Immature natural killer cell (primary cell): ENCODE measurements at regions not wholly inside any gene's neighbourhood (a gene's known extent, or its start where the extent isn't known, plus 50 kb on each side); places are given as distances from the start of the nearest gene placed in this dataset.
"Not testable (repeated sequence)": the region's sequence is repeated elsewhere in the genome, so short reads cannot be mapped to it uniquely, and the experiment has no call there.

Experiments used
- DNase-seq, 3 donors: peaks; one replicate each; pipeline ENCODE4 v3.0.0; 2022; ENCODE audit warnings: mixed read lengths in 1 of 3
- H3K27ac Mint-ChIP-seq, 6 donors: one replicate each; pipeline ENCODE4 v1.8.0; 2020; ENCODE audit warnings: mixed read lengths in 6 of 6, mild to moderate bottlenecking in 5 of 6, inconsistent platforms in 4 of 6, moderate library complexity in 3 of 6
- H3K27me3 Mint-ChIP-seq, 3 donors: one replicate each; pipeline ENCODE4 v1.8.0; 2020 to 2021; ENCODE audit warnings: low read depth in 3 of 3, mild to moderate bottlenecking in 3 of 3, mixed read lengths in 3 of 3, moderate library complexity in 3 of 3, inconsistent platforms in 1 of 3
- H3K36me3 Mint-ChIP-seq, 3 donors: one replicate each; pipeline ENCODE4 v1.8.0; 2020; ENCODE audit warnings: mixed read lengths in 3 of 3, inconsistent platforms in 2 of 3, mild to moderate bottlenecking in 2 of 3
- H3K4me1 Mint-ChIP-seq, 2 donors: one replicate each; pipeline ENCODE4 v1.8.0; 2020; ENCODE audit warnings: inconsistent platforms in 2 of 2, mild to moderate bottlenecking in 2 of 2, mixed read lengths in 2 of 2, moderate library complexity in 1 of 2
- H3K4me3 Mint-ChIP-seq, 5 donors: one replicate each; pipeline ENCODE4 v1.8.0; 2020; ENCODE audit warnings: mild to moderate bottlenecking in 5 of 5, mixed read lengths in 5 of 5, inconsistent platforms in 3 of 5, moderate library complexity in 3 of 5
- H3K9me3 Mint-ChIP-seq, 6 donors: one replicate each; pipeline ENCODE4 v1.8.0; 2020; ENCODE audit warnings: mild to moderate bottlenecking in 6 of 6, mixed read lengths in 6 of 6, inconsistent platforms in 4 of 6, moderate library complexity in 3 of 6

- not testable (repeated sequence) for H3K4me3 Mint-ChIP-seq, DNase-seq, H3K27ac Mint-ChIP-seq, H3K36me3 Mint-ChIP-seq, H3K27me3 Mint-ChIP-seq, H3K4me1 Mint-ChIP-seq
- H3K9me3 Mint-ChIP-seq = peaks cover 0 to 14% (median 12%) of the 10 kb centered on the region in 6 donors
These were observed 160.0 kb upstream of the IRS4 start for GRCh38 chrX:108896349-108896748.

DNA sequence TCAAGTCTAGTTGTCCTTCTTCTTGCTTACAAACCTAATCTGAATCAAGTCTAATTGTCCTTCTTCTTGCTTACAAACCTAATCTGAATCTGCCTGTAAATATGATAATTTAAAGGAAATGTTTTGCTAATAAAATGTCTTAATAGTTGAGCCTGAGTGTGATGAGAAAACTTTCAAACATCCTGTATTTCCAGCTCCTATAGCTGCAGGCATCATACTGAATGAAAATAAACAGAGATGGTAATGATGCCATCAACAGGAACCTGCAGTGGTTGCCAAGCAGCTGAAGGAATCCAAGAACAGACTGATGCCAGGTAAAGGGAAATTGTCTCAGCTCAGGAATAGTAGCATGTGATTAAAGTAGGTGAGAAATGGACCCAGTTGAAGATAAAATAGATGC, 156.1 kb upstream of the IRS4 start:
- H3K36me3 Mint-ChIP-seq = no peaks in the 10 kb centered on the region
- H3K27ac Mint-ChIP-seq = no peak overlapping the region
- H3K4me3 Mint-ChIP-seq = no peak overlapping the region
- H3K27me3 Mint-ChIP-seq = no peaks in the 10 kb centered on the region
- H3K4me1 Mint-ChIP-seq = no peaks in the 10 kb centered on the region
- no peak for DNase-seq
- peaks cover 0 to 13% (median 9%) of the 10 kb centered on the region in 6 donors for H3K9me3 Mint-ChIP-seq

GRCh38 chrX:108875548-108875947, 139.2 kb upstream of the IRS4 start:
- peaks cover 0 to 17% (median 4%) of the 10 kb centered on the region in 6 donors for H3K9me3 Mint-ChIP-seq
- DNase-seq = no peak
- H3K4me3 Mint-ChIP-seq = no peak overlapping the region
- H3K4me1 Mint-ChIP-seq = no peaks in the 10 kb centered on the region
- no peak overlapping the region for H3K27ac Mint-ChIP-seq
- peaks cover 0 to 8% (median 2%) of the 10 kb centered on the region in 3 donors for H3K27me3 Mint-ChIP-seq
- no peaks in the 10 kb centered on the region for H3K36me3 Mint-ChIP-seq

DNA sequence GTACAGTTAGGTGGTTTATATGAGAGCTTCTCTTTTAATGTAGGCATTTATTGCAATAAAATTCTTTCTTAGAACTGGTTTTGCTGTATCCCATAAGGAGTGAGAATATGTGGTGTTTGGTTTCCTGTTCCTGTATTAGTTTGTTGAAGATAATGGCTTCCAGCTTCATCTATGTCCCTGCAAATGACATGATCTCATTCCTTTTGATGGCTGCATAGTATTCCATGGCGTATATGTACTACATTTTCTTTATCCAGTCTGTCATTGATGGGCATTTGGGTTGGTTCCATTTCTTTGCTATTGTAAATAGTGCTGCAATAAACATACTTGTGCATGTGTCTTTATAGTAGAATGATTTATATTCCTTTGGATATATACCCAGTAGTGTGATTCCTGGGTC, 106.7 kb upstream of the IRS4 start:
- H3K27me3 Mint-ChIP-seq, H3K4me1 Mint-ChIP-seq, H3K27ac Mint-ChIP-seq, H3K4me3 Mint-ChIP-seq, H3K36me3 Mint-ChIP-seq, DNase-seq, H3K9me3 Mint-ChIP-seq: not testable (repeated sequence)

DNA sequence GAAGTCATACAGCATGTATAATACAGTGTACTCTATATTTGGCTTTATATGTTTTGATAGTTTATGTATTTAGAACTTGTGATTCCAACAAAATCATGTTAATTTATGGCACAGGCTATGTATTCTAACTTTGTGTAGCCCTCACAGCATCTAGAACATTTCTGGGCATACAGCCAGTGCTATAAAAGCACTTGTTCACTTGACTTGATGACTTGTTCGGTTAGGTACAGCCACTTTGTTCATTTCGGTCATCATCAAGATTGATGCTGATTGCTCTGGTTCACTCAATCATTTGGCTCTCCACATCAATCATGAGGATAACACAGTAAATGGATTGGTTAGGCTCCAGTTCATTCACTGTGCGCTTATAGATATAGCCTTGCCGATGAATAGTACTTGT, 97.6 kb upstream of the IRS4 start:
- Mint-ChIP-seq H3K27ac (no peak overlapping the region), H3K9me3 (peaks cover 0 to 5% (median under 1%) of the 10 kb centered on the region in 6 donors), H3K36me3 (no peaks in the 10 kb centered on the region), H3K27me3 (no peaks in the 10 kb centered on the region), H3K4me1 (no peaks in the 10 kb centered on the region), H3K4me3 (no peak overlapping the region)
- no peak for DNase-seq

DNA sequence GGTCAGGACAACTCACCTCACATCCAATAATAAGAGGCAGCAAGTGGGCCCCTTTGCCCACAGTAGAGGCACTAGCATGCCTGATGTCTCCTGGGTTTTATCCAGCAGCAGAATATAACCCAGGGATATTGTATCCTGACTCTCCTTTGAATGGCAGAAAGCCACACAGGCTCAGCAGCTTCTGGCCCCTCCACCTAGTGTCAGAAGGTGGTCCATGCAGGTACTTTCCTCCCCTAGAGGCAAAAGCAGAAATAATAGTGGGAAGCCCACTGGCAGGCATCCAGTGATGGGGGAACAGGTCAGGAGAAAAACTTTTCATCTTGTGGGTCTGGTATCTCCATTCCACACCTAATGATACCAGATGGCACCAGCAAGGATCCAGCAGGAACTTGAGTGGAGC, 75.5 kb upstream of the IRS4 start:
- no peak overlapping the region for H3K27ac Mint-ChIP-seq
- H3K4me3 Mint-ChIP-seq = no peak overlapping the region
- H3K9me3 Mint-ChIP-seq = peaks cover 0 to 8% (median 3%) of the 10 kb centered on the region in 6 donors
- H3K27me3 Mint-ChIP-seq = peaks cover 0 to 3% (median 2%) of the 10 kb centered on the region in 3 donors
- H3K36me3 Mint-ChIP-seq = no peaks in the 10 kb centered on the region
- no peak for DNase-seq
- H3K4me1 Mint-ChIP-seq = no peaks in the 10 kb centered on the region

GRCh38 chrX:108795240-108795639, 58.9 kb upstream of the IRS4 start:
- Mint-ChIP-seq H3K4me3 (no peak overlapping the region), H3K27me3 (peaks cover 1 to 2% (median 2%) of the 10 kb centered on the region in 3 donors), H3K36me3 (no peaks in the 10 kb centered on the region), H3K4me1 (no peaks in the 10 kb centered on the region), H3K27ac (no peak overlapping the region), H3K9me3 (peaks cover 0 to 24% (median 4%) of the 10 kb centered on the region in 6 donors)
- no peak for DNase-seq
